Osteocyte (in vitro differentiated cells): ENCODE measurements at regions not wholly inside any gene's neighbourhood (a gene's known extent, or its start where the extent isn't known, plus 50 kb on each side); places are given as distances from the start of the nearest gene placed in this dataset.

Experiments
- DNase-seq: peaks from one replicate; pipeline ENCODE4 v3.0.0; 2021; ENCODE audit warnings: mixed read lengths; ENCODE audit not compliant: unreplicated experiment; ENCODE audit errors: extremely low spot score
- H3K27ac Mint-ChIP-seq: one replicate; pipeline ENCODE4 v1.8.0; 2021; ENCODE audit warnings: mild to moderate bottlenecking, mixed read lengths; ENCODE audit not compliant: unreplicated experiment
- H3K27me3 Mint-ChIP-seq: one replicate; pipeline ENCODE4 v1.8.0; 2021; ENCODE audit warnings: mixed read lengths; ENCODE audit not compliant: unreplicated experiment
- H3K36me3 Mint-ChIP-seq: one replicate; pipeline ENCODE4 v1.8.0; 2021; ENCODE audit warnings: mixed read lengths; ENCODE audit not compliant: unreplicated experiment
- H3K4me1 Mint-ChIP-seq: one replicate; pipeline ENCODE4 v1.8.0; 2021; ENCODE audit warnings: mixed read lengths; ENCODE audit not compliant: unreplicated experiment
- H3K4me3 Mint-ChIP-seq: one replicate; pipeline ENCODE4 v1.8.0; 2021; ENCODE audit warnings: mild to moderate bottlenecking, moderate library complexity, mixed read lengths; ENCODE audit not compliant: unreplicated experiment
- H3K9me3 Mint-ChIP-seq: one replicate; pipeline ENCODE4 v1.8.0; 2021; ENCODE audit warnings: mixed read lengths; ENCODE audit not compliant: unreplicated experiment
- TF ChIP-seq, protein P1 (sequence below): fragments of 200-600 bp; sonication (generic); IDR thresholded peaks from 2 replicates; pipeline ENCODE4 v1.5.0; 2021; ENCODE audit warnings: antibody characterized with exemption, mild to moderate bottlenecking, moderate library complexity

DNA sequence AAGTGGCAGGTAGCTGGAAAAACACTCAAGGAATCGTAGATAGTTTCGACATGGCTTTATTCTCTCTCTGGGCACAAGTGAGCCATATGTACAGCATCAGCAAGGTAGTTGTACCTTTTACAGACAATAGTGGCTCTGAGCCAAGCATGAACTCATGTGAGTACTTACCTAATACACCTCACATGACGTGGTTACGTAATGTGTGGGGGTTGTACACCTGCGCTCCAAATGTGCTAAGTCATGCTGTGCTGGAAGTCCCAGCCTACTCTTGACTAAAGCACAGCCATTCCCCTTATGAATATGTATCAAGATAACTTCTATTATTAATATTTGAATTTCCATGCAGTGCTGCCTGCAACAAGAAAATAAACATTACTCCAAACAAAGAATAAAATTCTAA lies 78.8 kb upstream of the HMGN3 start:
- Mint-ChIP-seq H3K27me3 (peaks cover 25% of the 10 kb centered on the region), H3K9me3 (no peaks in the 10 kb centered on the region), H3K36me3 (no peaks in the 10 kb centered on the region), H3K4me1 (no peaks in the 10 kb centered on the region), H3K4me3 (no peak overlapping the region), H3K27ac (no peak overlapping the region)
- no peak for DNase-seq
- TF ChIP-seq, protein P1, sequence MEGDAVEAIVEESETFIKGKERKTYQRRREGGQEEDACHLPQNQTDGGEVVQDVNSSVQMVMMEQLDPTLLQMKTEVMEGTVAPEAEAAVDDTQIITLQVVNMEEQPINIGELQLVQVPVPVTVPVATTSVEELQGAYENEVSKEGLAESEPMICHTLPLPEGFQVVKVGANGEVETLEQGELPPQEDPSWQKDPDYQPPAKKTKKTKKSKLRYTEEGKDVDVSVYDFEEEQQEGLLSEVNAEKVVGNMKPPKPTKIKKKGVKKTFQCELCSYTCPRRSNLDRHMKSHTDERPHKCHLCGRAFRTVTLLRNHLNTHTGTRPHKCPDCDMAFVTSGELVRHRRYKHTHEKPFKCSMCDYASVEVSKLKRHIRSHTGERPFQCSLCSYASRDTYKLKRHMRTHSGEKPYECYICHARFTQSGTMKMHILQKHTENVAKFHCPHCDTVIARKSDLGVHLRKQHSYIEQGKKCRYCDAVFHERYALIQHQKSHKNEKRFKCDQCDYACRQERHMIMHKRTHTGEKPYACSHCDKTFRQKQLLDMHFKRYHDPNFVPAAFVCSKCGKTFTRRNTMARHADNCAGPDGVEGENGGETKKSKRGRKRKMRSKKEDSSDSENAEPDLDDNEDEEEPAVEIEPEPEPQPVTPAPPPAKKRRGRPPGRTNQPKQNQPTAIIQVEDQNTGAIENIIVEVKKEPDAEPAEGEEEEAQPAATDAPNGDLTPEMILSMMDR, result no peak

DNA sequence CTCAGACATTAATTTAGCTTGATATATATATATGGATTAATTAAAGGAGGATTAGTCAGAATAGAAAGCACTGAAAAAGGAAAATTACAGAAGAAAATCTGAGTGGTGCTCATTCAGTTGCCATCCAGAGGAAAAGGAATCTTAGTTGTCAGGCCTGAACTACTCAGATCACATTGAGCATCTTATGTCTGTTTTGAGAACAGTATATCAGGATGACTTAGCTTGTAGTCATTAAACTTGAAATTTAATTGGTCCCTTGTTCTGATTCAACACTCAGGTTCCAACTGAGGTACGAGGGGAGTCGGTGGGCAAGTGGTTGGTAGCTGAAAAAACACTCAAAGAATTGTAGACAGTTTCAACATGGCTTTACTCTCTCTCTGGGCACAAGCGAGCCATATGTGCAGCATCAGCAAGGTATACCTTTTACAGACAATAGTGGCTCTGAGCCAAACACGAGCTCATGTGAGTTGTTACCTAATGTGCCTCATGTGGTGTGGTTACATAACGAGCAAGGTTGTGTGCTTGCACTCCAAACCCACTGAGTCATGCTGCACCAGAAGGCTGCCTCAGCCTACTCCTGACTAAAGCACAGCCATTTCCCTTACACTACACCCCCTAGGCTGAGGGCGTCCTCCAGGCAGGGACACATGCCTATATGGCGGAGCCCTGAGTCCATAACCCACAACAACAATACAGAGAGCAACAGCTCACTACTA lies 73.0 kb upstream of the HMGN3 start:
- H3K27ac Mint-ChIP-seq, result no peak overlapping the region
- H3K4me3 Mint-ChIP-seq, result no peak overlapping the region
- TF ChIP-seq, protein P1, result no peak
- H3K9me3 Mint-ChIP-seq, result no peaks in the 10 kb centered on the region
- no peaks in the 10 kb centered on the region for H3K4me1 Mint-ChIP-seq
- peaks cover 13% of the 10 kb centered on the region for H3K27me3 Mint-ChIP-seq
- no peaks in the 10 kb centered on the region for H3K36me3 Mint-ChIP-seq
- DNase-seq, result no peak

DNA sequence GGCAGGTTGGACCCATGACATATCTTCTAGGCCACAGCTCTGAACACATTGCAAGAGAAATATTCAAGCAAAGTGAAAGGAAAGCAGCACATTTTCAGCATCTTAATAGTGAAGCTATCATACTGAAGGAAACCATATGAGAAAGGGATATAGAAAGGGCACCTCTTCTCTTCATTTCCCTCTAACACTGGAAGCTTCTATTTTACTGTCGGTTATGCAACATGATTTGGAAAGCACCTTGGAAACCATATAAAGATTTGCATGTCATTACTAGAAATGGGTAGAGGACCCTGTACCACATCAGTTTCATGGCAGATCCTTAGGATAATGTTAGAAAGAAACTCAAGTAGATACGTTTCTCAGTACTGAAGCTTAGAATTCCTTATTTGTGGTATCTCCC lies 70.5 kb upstream of the HMGN3 start:
- TF ChIP-seq, protein P1, result no peak
- no peaks in the 10 kb centered on the region for H3K9me3 Mint-ChIP-seq

DNA sequence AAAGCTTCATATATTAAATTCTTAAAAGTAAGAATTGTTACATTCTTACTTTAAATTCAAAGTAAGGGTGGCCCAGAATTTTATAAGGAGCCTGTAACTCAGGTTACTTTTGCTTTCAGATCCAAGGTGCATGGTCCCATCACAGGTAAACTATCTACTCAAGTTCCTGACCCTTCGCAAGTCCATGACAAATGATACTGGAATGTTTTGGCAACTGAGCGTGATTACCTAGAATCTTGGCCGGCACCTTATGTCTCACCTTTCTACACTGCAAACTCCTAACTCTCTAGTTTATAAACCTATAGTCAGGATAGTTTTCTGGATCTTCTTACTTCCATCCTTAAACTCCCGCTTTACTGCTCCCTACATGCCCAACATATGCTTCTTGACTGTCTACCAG lies 67.9 kb upstream of the HMGN3 start:
- Mint-ChIP-seq H3K27me3 (peaks cover 13% of the 10 kb centered on the region), H3K27ac (no peak overlapping the region), H3K36me3 (no peaks in the 10 kb centered on the region), H3K9me3 (no peaks in the 10 kb centered on the region), H3K4me3 (no peak overlapping the region), H3K4me1 (no peaks in the 10 kb centered on the region)
- no peak for DNase-seq
- TF ChIP-seq, protein P1, result no peak

More for the DNA sequence above, 70.5 kb upstream of the HMGN3 start:
- no peak overlapping the region for H3K4me3 Mint-ChIP-seq
- no peaks in the 10 kb centered on the region for H3K36me3 Mint-ChIP-seq
- H3K27me3 Mint-ChIP-seq, result peaks cover 13% of the 10 kb centered on the region
- no peak overlapping the region for H3K27ac Mint-ChIP-seq
- H3K4me1 Mint-ChIP-seq, result no peaks in the 10 kb centered on the region
- no peak for DNase-seq

DNA sequence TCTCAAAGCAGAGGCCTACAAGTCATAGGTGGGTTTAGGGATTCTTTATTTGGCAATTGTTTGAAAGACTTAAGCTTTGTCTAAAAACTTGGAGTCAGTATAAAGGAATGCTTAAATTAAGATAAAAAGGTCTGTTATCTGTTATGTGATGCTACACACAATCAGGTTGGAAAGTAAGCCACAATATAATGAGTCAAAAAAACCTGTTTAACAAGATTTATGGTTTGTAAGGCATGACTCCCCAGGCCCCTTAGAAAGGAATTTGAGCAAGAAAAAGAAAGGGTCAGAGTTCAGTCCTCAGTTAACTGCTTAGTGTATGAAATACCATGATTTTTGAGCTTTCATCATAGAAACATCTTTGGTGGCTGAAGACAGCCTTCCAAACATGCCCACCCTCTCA lies 66.8 kb upstream of the HMGN3 start:
- TF ChIP-seq, protein P1, result no peak
- Mint-ChIP-seq H3K4me1 (no peaks in the 10 kb centered on the region), H3K4me3 (no peak overlapping the region), H3K36me3 (no peaks in the 10 kb centered on the region), H3K27ac (no peak overlapping the region), H3K9me3 (no peaks in the 10 kb centered on the region), H3K27me3 (peaks cover 9% of the 10 kb centered on the region)
- DNase-seq, result no peak
